H1 (cell line): ENCODE measurements at regions not wholly inside any gene's neighbourhood (a gene's known extent, or its start where the extent isn't known, plus 50 kb on each side); places are given as distances from the start of the nearest gene placed in this dataset.

Experiments used
- ATF2 ChIP-seq: IDR thresholded peaks from 2 replicates; pipeline ENCODE4 v1.6.1; 2012; ENCODE audit warnings: low read length, inconsistent platforms
- CREB1 ChIP-seq: IDR thresholded peaks from 2 replicates; pipeline ENCODE4 v1.6.1; 2012; ENCODE audit warnings: inconsistent platforms
- CTCF ChIP-seq, 3 experiments: IDR thresholded peaks; 1 replicate in 2 of 3; 2 replicates in 1 of 3; pipeline versions ENCODE4 v1.5.1 to v1.6.1; 2011; ENCODE audit warnings: low read length in 3 of 3, mild to moderate bottlenecking in 3 of 3, inconsistent platforms in 2 of 3, low read depth in 1 of 3, moderate library complexity in 1 of 3; ENCODE audit not compliant: insufficient read depth in 1 of 3; ENCODE audit errors: control extremely low read depth in 1 of 3
- EP300 ChIP-seq, 2 experiments: IDR thresholded peaks; 1 replicate in 1 of 2; 2 replicates in 1 of 2; pipeline ENCODE4 v1.6.1; 2011 to 2012; ENCODE audit warnings: low read depth in 2 of 2, low read length in 2 of 2, mild to moderate bottlenecking in 2 of 2, borderline replicate concordance in 1 of 2, inconsistent platforms in 1 of 2, moderate library complexity in 1 of 2
- EZH2 ChIP-seq: fragments of 200-600 bp; sonication (generic); IDR thresholded peaks from 2 replicates; pipeline ENCODE4 v1.7.1; 2012; ENCODE audit warnings: low read depth, mild to moderate bottlenecking, moderate library complexity, low read length, inconsistent platforms; ENCODE audit not compliant: severe bottlenecking
- GTF2F1 ChIP-seq: IDR thresholded peaks from 2 replicates; pipeline ENCODE4 v1.6.1; 2012; ENCODE audit warnings: low read depth, low read length, improper control_type of control experiment, borderline replicate concordance
- KDM1A ChIP-seq: fragments of 200-600, 300-600 bp; sonication (generic); IDR thresholded peaks from 2 replicates; pipeline ENCODE4 v1.7.1; 2016; ENCODE audit warnings: mild to moderate bottlenecking, low read length, borderline replicate concordance
- PHF8 ChIP-seq: fragments of 200-600 bp; sonication (generic); conservative IDR thresholded peaks from 2 replicates; pipeline ENCODE4 v1.7.1; 2012; ENCODE audit warnings: low read depth, mild to moderate bottlenecking, inconsistent platforms, low read length, moderate library complexity
- RAD21 ChIP-seq, 2 experiments: IDR thresholded peaks in 1 of 2; conservative IDR thresholded peaks in 1 of 2; 2 replicates each; pipeline ENCODE4 v1.6.1; 2011; ENCODE audit warnings: low read depth in 2 of 2, low read length in 2 of 2, improper control_type of control experiment in 1 of 2, inconsistent platforms in 1 of 2, mild to moderate bottlenecking in 1 of 2, moderate library complexity in 1 of 2
- TCF12 ChIP-seq: IDR thresholded peaks from 2 replicates; pipeline ENCODE4 v1.6.1; 2011; ENCODE audit warnings: low read depth, mild to moderate bottlenecking, low read length

GRCh38 chr6:159360306-159360705, 191.1 kb downstream of the FNDC1 start:
- no peak for TF ChIP-seq KDM1A
- no peak for TF ChIP-seq CTCF (IDR thresholded peaks at IDR 0.05; ENCODE audit: control extremely low read depth in 1 of 3, insufficient read depth in 1 of 3, low read depth in 1 of 3, low read length in 3 of 3)
- no peak for TF ChIP-seq RAD21 (IDR thresholded peaks at IDR 0.05 in 1 of 2, conservative IDR thresholded peaks at IDR 0.05 in 1 of 2; ENCODE audit: low read depth in 2 of 2, low read length in 2 of 2)
- no peak for TF ChIP-seq CREB1
- TF ChIP-seq EZH2 = no peak
- no peak for TF ChIP-seq PHF8
- TF ChIP-seq ATF2 = no peak
- TF ChIP-seq TCF12 = no peak
- TF ChIP-seq EP300 (IDR thresholded peaks at IDR 0.05; ENCODE audit: borderline replicate concordance in 1 of 2, low read depth in 2 of 2, low read length in 2 of 2) = no peak
- no peak for TF ChIP-seq GTF2F1
